SK-N-SH (cell line): ENCODE measurements at regions not wholly inside any gene's neighbourhood (a gene's known extent, or its start where the extent isn't known, plus 50 kb on each side); places are given as distances from the start of the nearest gene placed in this dataset.

Experiments used
- CTCF ChIA-PET: fragments of 300-600, 350-600 bp; formaldehyde crosslinking; extraction: SDS; loops from one replicate; lab custom pipeline; 2021; lab: Yijun Ruan, JAX
- POLR2A ChIA-PET: fragments of 350-600 bp; sonication (Branson Sonifier 250); formaldehyde crosslinking; extraction: SDS; loops from one replicate; lab custom pipeline; 2020; ENCODE audit warnings: antibody characterized with exemption, inconsistent platforms; lab: Yijun Ruan, JAX
- DNase-seq: peaks from one replicate; pipeline ENCODE4 v3.0.0; 2012
- H2AFZ ChIP-seq: fragments of 200-600 bp; sonication (generic); 2 replicates; pipeline ENCODE4 v1.8.1; 2016; ENCODE audit warnings: antibody characterized with exemption, mild to moderate bottlenecking, low read depth
- H3F3A ChIP-seq: fragments of 200-600 bp; sonication (generic); replicated peaks from 2 replicates; pipeline ENCODE3; 2016; ENCODE audit warnings: antibody characterized with exemption, mild to moderate bottlenecking; ENCODE audit not compliant: insufficient read depth
- H3K27ac ChIP-seq, 2 experiments: fragments of 200-500 bp in 1 of 2; fragments of 200-600 bp in 1 of 2; sonication (Bioruptor generic) in 1 of 2; sonication (generic), shearing (Covaris generic) in 1 of 2; 2 replicates each; pipeline versions ENCODE4 v1.5.1 to v1.6.1; 2014 to 2016; ENCODE audit warnings: low read depth in 2 of 2, inconsistent platforms in 1 of 2, low read length in 1 of 2, mild to moderate bottlenecking in 1 of 2, mixed read lengths in 1 of 2
- H3K27me3 ChIP-seq: fragments of 200-600 bp; sonication (generic), shearing (Covaris generic); 2 replicates; pipeline ENCODE4 v1.6.1; 2016; ENCODE audit warnings: mixed run types; ENCODE audit not compliant: insufficient read depth
- H3K36me3 ChIP-seq, 2 experiments: fragments of 200-500 bp in 1 of 2; fragments of 200-600 bp in 1 of 2; sonication (Bioruptor generic) in 1 of 2; sonication (generic) in 1 of 2; replicated peaks in 1 of 2; 2 replicates each; pipeline versions ENCODE3 to v1.5.1; 2014 to 2016; ENCODE audit warnings: low read length in 1 of 2, mild to moderate bottlenecking in 1 of 2; ENCODE audit not compliant: insufficient read depth in 2 of 2, control insufficient read depth in 1 of 2
- H3K4me1 ChIP-seq, 2 experiments: fragments of 200-500 bp in 1 of 2; fragments of 200-600 bp in 1 of 2; sonication (Bioruptor generic) in 1 of 2; sonication (generic), shearing (Covaris generic) in 1 of 2; 2 replicates each; pipeline versions ENCODE4 v1.5.1 to v1.6.1; 2014 to 2016; ENCODE audit warnings: low read depth in 1 of 2, low read length in 1 of 2, mixed run types in 1 of 2; ENCODE audit not compliant: insufficient read depth in 2 of 2, control insufficient read depth in 1 of 2
- H3K4me2 ChIP-seq: fragments of 200-600 bp; sonication (generic), shearing (Covaris generic); 2 replicates; pipeline ENCODE4 v1.6.1; 2017; ENCODE audit warnings: mixed run types
- H3K4me3 ChIP-seq, 2 experiments: fragments of 200-500 bp in 1 of 2; fragments of 200-600 bp in 1 of 2; sonication (Bioruptor generic) in 1 of 2; sonication (generic), shearing (Covaris generic) in 1 of 2; 2 replicates each; pipeline versions ENCODE4 v1.5.1 to v1.8.1; 2014 to 2016; ENCODE audit warnings: low read depth in 2 of 2, inconsistent platforms in 1 of 2, low read length in 1 of 2, mild to moderate bottlenecking in 1 of 2, mixed read lengths in 1 of 2, moderate library complexity in 1 of 2
- H3K79me2 ChIP-seq: fragments of 200-600 bp; sonication (generic); 2 replicates; pipeline ENCODE4 v1.8.1; 2017; ENCODE audit warnings: mild to moderate bottlenecking; ENCODE audit not compliant: insufficient read depth
- H3K9ac ChIP-seq: fragments of 200-600 bp; sonication (generic); 2 replicates; pipeline ENCODE4 v1.6.1; 2017; ENCODE audit warnings: mixed run types
- H3K9me2 ChIP-seq: fragments of 200-600 bp; sonication (generic); 2 replicates; pipeline ENCODE4 v1.6.1; 2017; ENCODE audit warnings: mixed run types
- H3K9me3 ChIP-seq: fragments of 200-600 bp; sonication (generic); 2 replicates; pipeline ENCODE4 v1.6.1; 2017; ENCODE audit warnings: mixed run types, mild to moderate bottlenecking, moderate library complexity
- H4K20me1 ChIP-seq: fragments of 200-600 bp; sonication (generic); 2 replicates; pipeline ENCODE4 v1.6.1; 2017; ENCODE audit warnings: mild to moderate bottlenecking, mixed run types; ENCODE audit not compliant: insufficient read depth
- CTCF ChIP-seq: fragments of 200-600 bp; sonication (generic); IDR thresholded peaks from 2 replicates; pipeline ENCODE4 v1.6.1; 2017; ENCODE audit warnings: antibody characterized with exemption, mild to moderate bottlenecking, moderate library complexity
- ELF1 ChIP-seq: IDR thresholded peaks from 2 replicates; pipeline ENCODE4 v1.4.0; 2012
- EZH2phosphoT487 ChIP-seq: fragments of 200-600 bp; sonication (generic); IDR thresholded peaks from 2 replicates; pipeline ENCODE4 v1.6.1; 2017; ENCODE audit warnings: low read depth, mixed run types, mild to moderate bottlenecking, antibody characterized with exemption, moderate library complexity, borderline replicate concordance
- GABPA ChIP-seq: IDR thresholded peaks from 2 replicates; pipeline ENCODE4 v1.4.0; 2012; ENCODE audit warnings: low read depth, mild to moderate bottlenecking
- GATA2 ChIP-seq: sonication (generic); formaldehyde crosslinking; IDR thresholded peaks from 2 replicates; pipeline ENCODE4 v1.5.0; 2020; ENCODE audit warnings: mild to moderate bottlenecking, missing genetic modification reagents
- JUND ChIP-seq: IDR thresholded peaks from 2 replicates; pipeline ENCODE4 v1.4.0; 2012
- MAX ChIP-seq: IDR thresholded peaks from 2 replicates; pipeline ENCODE4 v1.4.0; 2012; ENCODE audit warnings: low read depth
- MEF2A ChIP-seq: IDR thresholded peaks from 2 replicates; pipeline ENCODE4 v1.4.0; 2012; ENCODE audit warnings: low read depth, borderline replicate concordance
- MXI1 ChIP-seq: IDR thresholded peaks from 2 replicates; pipeline ENCODE4 v1.6.1; 2012; ENCODE audit warnings: mild to moderate bottlenecking, low read depth, low read length, improper control_type of control experiment
- NRF1 ChIP-seq: IDR thresholded peaks from 2 replicates; pipeline ENCODE4 v1.6.1; 2012; ENCODE audit warnings: low read depth, mild to moderate bottlenecking, low read length
- PBX3 ChIP-seq: IDR thresholded peaks from 2 replicates; pipeline ENCODE4; 2012
- RAD21 ChIP-seq: IDR thresholded peaks from 2 replicates; pipeline ENCODE4 v1.6.1; 2012; ENCODE audit warnings: mild to moderate bottlenecking, low read length
- REST ChIP-seq: IDR thresholded peaks from 2 replicates; pipeline ENCODE4 v1.6.1; 2012; ENCODE audit warnings: mild to moderate bottlenecking, low read depth, low read length, moderate library complexity
- RXRA ChIP-seq: IDR thresholded peaks from 2 replicates; pipeline ENCODE4 v1.4.0; 2012; ENCODE audit warnings: low read depth, mild to moderate bottlenecking, borderline replicate concordance
- SIN3A ChIP-seq: IDR thresholded peaks from 2 replicates; pipeline ENCODE4 v1.6.1; 2012; ENCODE audit warnings: low read depth, mild to moderate bottlenecking, low read length, moderate library complexity, borderline replicate concordance
- SMC3 ChIP-seq: IDR thresholded peaks from 2 replicates; pipeline ENCODE4 v1.6.1; 2012; ENCODE audit warnings: low read depth, low read length, improper control_type of control experiment
- TAF1 ChIP-seq: IDR thresholded peaks from 2 replicates; pipeline ENCODE4 v1.6.1; 2012; ENCODE audit warnings: low read depth, mild to moderate bottlenecking, low read length, moderate library complexity, borderline replicate concordance
- TCF12 ChIP-seq: IDR thresholded peaks from 2 replicates; pipeline ENCODE4 v1.4.0; 2012
- YY1 ChIP-seq: IDR thresholded peaks from 2 replicates; pipeline ENCODE4 v1.4.0; 2012; ENCODE audit warnings: low read depth, mild to moderate bottlenecking
- WGBS: methylation state at CpG from one replicate; pipeline ENCODE4 v1.1.6; 2017; ENCODE audit warnings: low lambda C conversion rate; 5-methylcytosine and 5-hydroxymethylcytosine counted together

GRCh38 chr6:168215121-168215808 is 104.3 kb downstream of the DACT2 start:
- no peak for DNase-seq
- Histone ChIP-seq H3K9ac (no peak overlapping the region), H3K27me3 (no peaks in the 10 kb centered on the region), H4K20me1 (no peaks in the 10 kb centered on the region), H3K4me2 (no peak overlapping the region), H3K9me2 (no peaks in the 10 kb centered on the region), H3F3A (no peaks in the 10 kb centered on the region), H3K9me3 (no peaks in the 10 kb centered on the region), H3K79me2 (no peaks in the 10 kb centered on the region), H3K4me3 (no peak overlapping the region), H2AFZ (no peak overlapping the region), H3K4me1 (no peaks in the 10 kb centered on the region), H3K36me3 (no peaks in the 10 kb centered on the region), H3K27ac (no peak overlapping the region)
- WGBS, result 47% methylated on average over 22 of the region's 23 CpGs
- CTCF ChIA-PET, result no interaction called here
- POLR2A ChIA-PET, result no interaction called here
- TF ChIP-seq TAF1, result no peak
- TF ChIP-seq MXI1, result no peak
- TF ChIP-seq REST, result no peak
- no peak for TF ChIP-seq ELF1
- no peak for TF ChIP-seq EZH2phosphoT487
- TF ChIP-seq RXRA, result no peak
- no peak for TF ChIP-seq GABPA
- no peak for TF ChIP-seq GATA2 (CRISPR knock-in tag)
- TF ChIP-seq CTCF, result no peak
- no peak for TF ChIP-seq RAD21

GRCh38 chr6:168214586-168215104 is 104.9 kb downstream of the DACT2 start:
- no peaks in the 10 kb centered on the region for H3F3A ChIP-seq
- H3K36me3 ChIP-seq, result no peaks in the 10 kb centered on the region
- H3K4me1 ChIP-seq, result no peaks in the 10 kb centered on the region
- H2AFZ ChIP-seq, result no peak overlapping the region
- no peaks in the 10 kb centered on the region for H3K79me2 ChIP-seq
- H3K9me2 ChIP-seq, result no peaks in the 10 kb centered on the region
- no peaks in the 10 kb centered on the region for H4K20me1 ChIP-seq
- ChIA-PET CTCF (no interaction called here), POLR2A (no interaction called here)
- no peak overlapping the region for H3K4me2 ChIP-seq
- H3K27ac ChIP-seq, result no peak overlapping the region
- TF ChIP-seq RAD21, result no peak
- no peak for TF ChIP-seq TAF1
- no peak for TF ChIP-seq SMC3
- TF ChIP-seq NRF1, result no peak
- TF ChIP-seq PBX3, result no peak
- TF ChIP-seq YY1, result no peak
- TF ChIP-seq GATA2 (CRISPR knock-in tag), result no peak
- TF ChIP-seq MXI1, result no peak
- TF ChIP-seq RXRA, result no peak
- no peak for TF ChIP-seq MAX
- TF ChIP-seq JUND, result no peak
- TF ChIP-seq MEF2A, result no peak
- TF ChIP-seq SIN3A, result no peak
- no peak for TF ChIP-seq TCF12
- no peak overlapping the region for H3K9ac ChIP-seq
- 57% methylated on average over 15 of the region's 17 CpGs for WGBS
- H3K27me3 ChIP-seq, result no peaks in the 10 kb centered on the region
- H3K4me3 ChIP-seq, result no peak overlapping the region
- no peaks in the 10 kb centered on the region for H3K9me3 ChIP-seq
- no peak for DNase-seq
